OCI-LY7 (cell line): ENCODE measurements at regions not wholly inside any gene's neighbourhood (a gene's known extent, or its start where the extent isn't known, plus 50 kb on each side); places are given as distances from the start of the nearest gene placed in this dataset.

Source experiments
- BruUV-seq: library from RNA; stranded (reverse); fragments of 400-500 nt; replicated peaks from 2 replicates; lab custom pipeline; 2021; lab: Mats Ljungman, UMichigan
- CTCF ChIA-PET: fragments of 300-600 bp; sonication (Branson Sonifier 250); formaldehyde crosslinking; loops from one replicate; lab custom pipeline; 2022; ENCODE audit warnings: antibody characterized with exemption; ENCODE audit not compliant: unreplicated experiment; lab: Charles Lee
- POLR2A ChIA-PET: fragments of 300-600 bp; sonication (Branson Sonifier 250); formaldehyde crosslinking; loops from one replicate; lab custom pipeline; 2022; ENCODE audit warnings: antibody characterized with exemption; lab: Charles Lee
- DNase-seq: peaks from one replicate; pipeline ENCODE4 v3.0.0-alpha.2; 2015; ENCODE audit warnings: low spot score
- H2AFZ ChIP-seq: fragments of 200-600 bp; sonication (generic), shearing (Covaris generic); 2 replicates; pipeline ENCODE4 v1.6.1; 2014; ENCODE audit warnings: mild to moderate bottlenecking, antibody characterized with exemption, low read length, moderate library complexity
- H3K27ac ChIP-seq: fragments of 200-600 bp; sonication (generic); 2 replicates; pipeline ENCODE4 v1.5.1; 2014; ENCODE audit warnings: mixed run types, low read depth, mild to moderate bottlenecking, moderate library complexity, low read length, inconsistent platforms; ENCODE audit not compliant: poor library complexity, severe bottlenecking
- H3K36me3 ChIP-seq: fragments of 200-600 bp; sonication (generic); 2 replicates; pipeline ENCODE4 v1.6.1; 2014; ENCODE audit warnings: mild to moderate bottlenecking, antibody characterized with exemption, low read length, moderate library complexity, mixed read lengths; ENCODE audit not compliant: insufficient read depth
- H3K4me1 ChIP-seq: fragments of 200-600 bp; sonication (generic); 2 replicates; pipeline ENCODE4 v1.5.1; 2014; ENCODE audit warnings: mild to moderate bottlenecking, low read length; ENCODE audit not compliant: insufficient read depth, poor library complexity, severe bottlenecking
- H3K4me2 ChIP-seq: fragments of 200-600 bp; sonication (generic); 2 replicates; pipeline ENCODE4 v1.6.1; 2014; ENCODE audit warnings: mild to moderate bottlenecking, low read length
- H3K4me3 ChIP-seq: fragments of 200-600 bp; sonication (generic); 2 replicates; pipeline ENCODE4 v1.5.1; 2014; ENCODE audit warnings: mild to moderate bottlenecking, low read depth, low read length; ENCODE audit not compliant: poor library complexity, severe bottlenecking
- H3K79me2 ChIP-seq: fragments of 200-600 bp; sonication (generic); 2 replicates; pipeline ENCODE4 v1.6.1; 2016; ENCODE audit warnings: low read depth, mild to moderate bottlenecking, low read length, moderate library complexity, mixed read lengths; ENCODE audit not compliant: insufficient read depth
- H3K9me2 ChIP-seq: fragments of 200-600 bp; sonication (generic); 2 replicates; pipeline ENCODE4 v1.6.1; 2016; ENCODE audit warnings: mild to moderate bottlenecking, low read length, mixed read lengths; ENCODE audit not compliant: insufficient read depth
- H3K9me3 ChIP-seq: fragments of 200-600 bp; sonication (generic); 2 replicates; pipeline ENCODE4 v1.6.1; 2014; ENCODE audit warnings: mild to moderate bottlenecking, mixed run types, low read length, mixed read lengths
- H4K20me1 ChIP-seq: fragments of 200-600 bp; sonication (generic); 2 replicates; pipeline ENCODE4 v1.6.1; 2014; ENCODE audit warnings: mild to moderate bottlenecking, antibody characterized with exemption, low read length, moderate library complexity, mixed read lengths; ENCODE audit not compliant: insufficient read depth
- EZH2phosphoT487 ChIP-seq: fragments of 200-600 bp; sonication (generic); IDR thresholded peaks from 2 replicates; pipeline ENCODE4 v1.6.1; 2018; ENCODE audit warnings: low read depth, borderline replicate concordance, mild to moderate bottlenecking, mixed run types, antibody characterized with exemption, low read length, moderate library complexity, mixed read lengths
- intact Hi-C: fragments of 100-400 bp; cut with micrococcal nuclease; formaldehyde crosslinking; loops from one replicate; pipeline ENCODE4 v1.10.0; 2022; ENCODE audit not compliant: unreplicated experiment
- TF ChIP-seq, protein P1 (sequence below): fragments of 200-600 bp; sonication (generic); conservative IDR thresholded peaks from 2 replicates; pipeline ENCODE4 v1.5.1; 2014; ENCODE audit warnings: mild to moderate bottlenecking, antibody characterized with exemption, low read length, moderate library complexity, mixed read lengths

DNA sequence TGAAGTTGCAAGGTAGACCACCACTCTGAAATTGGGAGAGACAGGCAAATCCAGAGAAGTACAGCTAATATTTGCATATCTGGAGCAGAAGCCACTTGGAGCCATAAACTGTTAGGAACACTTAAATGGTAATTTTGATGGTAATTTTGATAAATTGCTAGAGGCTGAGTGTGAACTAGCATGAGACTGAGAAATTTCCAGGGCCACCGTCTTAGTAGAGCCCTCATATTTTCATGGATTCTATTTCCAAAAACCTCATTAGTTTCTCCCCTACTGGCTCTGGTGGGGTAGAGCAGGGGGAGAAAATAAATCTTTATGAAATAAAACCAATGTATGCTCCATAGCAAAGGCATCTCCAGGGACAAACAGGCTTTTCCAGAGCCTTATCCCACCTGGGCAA lies 429.4 kb upstream of the DIPK2B start:
- Histone ChIP-seq H3K27ac (no peak overlapping the region), H3K79me2 (no peaks in the 10 kb centered on the region), H3K9me2 (no peaks in the 10 kb centered on the region), H3K4me2 (no peak overlapping the region), H3K9me3 (no peaks in the 10 kb centered on the region), H3K36me3 (no peaks in the 10 kb centered on the region), H2AFZ (no peak overlapping the region), H3K4me1 (no peaks in the 10 kb centered on the region), H4K20me1 (no peaks in the 10 kb centered on the region), H3K4me3 (no peak overlapping the region)
- CTCF ChIA-PET, result no interaction called here
- TF ChIP-seq EZH2phosphoT487, result no peak
- TF ChIP-seq, protein P1, sequence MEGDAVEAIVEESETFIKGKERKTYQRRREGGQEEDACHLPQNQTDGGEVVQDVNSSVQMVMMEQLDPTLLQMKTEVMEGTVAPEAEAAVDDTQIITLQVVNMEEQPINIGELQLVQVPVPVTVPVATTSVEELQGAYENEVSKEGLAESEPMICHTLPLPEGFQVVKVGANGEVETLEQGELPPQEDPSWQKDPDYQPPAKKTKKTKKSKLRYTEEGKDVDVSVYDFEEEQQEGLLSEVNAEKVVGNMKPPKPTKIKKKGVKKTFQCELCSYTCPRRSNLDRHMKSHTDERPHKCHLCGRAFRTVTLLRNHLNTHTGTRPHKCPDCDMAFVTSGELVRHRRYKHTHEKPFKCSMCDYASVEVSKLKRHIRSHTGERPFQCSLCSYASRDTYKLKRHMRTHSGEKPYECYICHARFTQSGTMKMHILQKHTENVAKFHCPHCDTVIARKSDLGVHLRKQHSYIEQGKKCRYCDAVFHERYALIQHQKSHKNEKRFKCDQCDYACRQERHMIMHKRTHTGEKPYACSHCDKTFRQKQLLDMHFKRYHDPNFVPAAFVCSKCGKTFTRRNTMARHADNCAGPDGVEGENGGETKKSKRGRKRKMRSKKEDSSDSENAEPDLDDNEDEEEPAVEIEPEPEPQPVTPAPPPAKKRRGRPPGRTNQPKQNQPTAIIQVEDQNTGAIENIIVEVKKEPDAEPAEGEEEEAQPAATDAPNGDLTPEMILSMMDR, result no peak
- intact Hi-C loops, result no loop called here
- no peak for DNase-seq
- no TSS peak for BruUV-seq
- POLR2A ChIA-PET, result no interaction called here

DNA sequence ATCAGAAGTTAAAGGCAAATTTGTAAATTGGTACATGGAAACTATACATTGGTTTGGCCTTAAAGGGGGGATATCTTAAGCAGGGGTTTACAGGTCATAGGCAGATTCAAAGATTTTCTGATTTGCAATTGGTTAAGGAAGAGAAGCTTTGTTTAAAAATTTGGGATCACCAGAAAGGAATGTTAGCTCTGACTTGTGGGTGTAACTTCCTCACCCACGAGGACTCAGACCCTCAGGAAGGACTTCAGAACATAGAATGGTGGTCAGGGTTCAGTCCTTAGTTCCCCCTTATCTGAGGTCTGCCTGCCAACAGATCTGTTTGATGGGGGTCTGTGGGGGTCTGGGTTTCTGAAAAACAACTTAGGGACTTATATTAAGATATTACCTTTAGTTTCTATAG lies 427.4 kb upstream of the DIPK2B start:
- H3K4me3 ChIP-seq, result no peak overlapping the region
- no peaks in the 10 kb centered on the region for H3K9me3 ChIP-seq
- no peaks in the 10 kb centered on the region for H3K9me2 ChIP-seq
- no peak overlapping the region for H3K27ac ChIP-seq
- no peaks in the 10 kb centered on the region for H4K20me1 ChIP-seq
- TF ChIP-seq, protein P1, result no peak
- no peak for TF ChIP-seq EZH2phosphoT487
- no peak overlapping the region for H3K4me2 ChIP-seq
- intact Hi-C loops, result no loop called here
- no peaks in the 10 kb centered on the region for H3K36me3 ChIP-seq
- BruUV-seq, result no TSS peak
- no peak for DNase-seq
- ChIA-PET POLR2A (interaction anchor here (0.9 kb wide), 1 partner anchor 9 kb away, joined by 4 read pairs; no protein-coding TSS in a partner anchor), CTCF (interaction anchor here (0.6 kb wide), 1 partner anchor 413 kb away, joined by 3 read pairs; no protein-coding TSS in a partner anchor)
- no peaks in the 10 kb centered on the region for H3K79me2 ChIP-seq
- no peak overlapping the region for H2AFZ ChIP-seq
- H3K4me1 ChIP-seq, result no peaks in the 10 kb centered on the region

DNA sequence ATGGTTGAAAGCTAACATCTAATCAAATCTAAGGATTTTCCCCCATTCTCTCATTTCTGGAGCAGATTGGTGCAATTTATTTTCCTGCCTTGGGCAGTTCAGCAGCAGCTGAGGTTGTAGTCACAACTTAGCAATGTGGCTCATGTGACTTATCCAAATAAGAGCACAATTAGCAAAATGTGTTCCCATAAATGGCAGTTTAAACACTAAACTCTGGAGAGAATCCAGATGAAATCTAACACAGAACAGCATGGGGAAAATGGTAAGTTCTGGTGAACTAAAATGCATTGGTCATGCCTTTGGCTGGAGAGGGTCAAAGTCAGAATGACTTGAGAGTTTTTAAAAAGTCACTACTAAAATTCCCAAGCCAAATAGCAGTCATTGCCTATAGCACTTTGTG lies 422.6 kb upstream of the DIPK2B start:
- H3K4me3 ChIP-seq, result no peak overlapping the region
- CTCF ChIA-PET, result no interaction called here

More for the DNA sequence above, 422.6 kb upstream of the DIPK2B start:
- H3K27ac ChIP-seq, result no peak overlapping the region
- no peak for DNase-seq
- BruUV-seq, result no TSS peak
- no peaks in the 10 kb centered on the region for H3K79me2 ChIP-seq
- intact Hi-C loops, result no loop called here
- H3K9me3 ChIP-seq, result no peaks in the 10 kb centered on the region
- POLR2A ChIA-PET, result interaction anchor here (0.5 kb wide), 1 partner anchor 440 kb away, joined by 3 read pairs; no protein-coding TSS in a partner anchor
- no peaks in the 10 kb centered on the region for H4K20me1 ChIP-seq
- TF ChIP-seq, protein P1, result no peak
- no peak for TF ChIP-seq EZH2phosphoT487
- no peaks in the 10 kb centered on the region for H3K9me2 ChIP-seq
- H2AFZ ChIP-seq, result no peak overlapping the region
- H3K4me2 ChIP-seq, result no peak overlapping the region
- no peaks in the 10 kb centered on the region for H3K4me1 ChIP-seq
- H3K36me3 ChIP-seq, result no peaks in the 10 kb centered on the region
